Testis (tissue), 2 donors: ENCODE measurements at regions not wholly inside any gene's neighbourhood (a gene's known extent, or its start where the extent isn't known, plus 50 kb on each side); places are given as distances from the start of the nearest gene placed in this dataset.

Experiments used
- POLR2A ChIP-seq: fragments of 450-650 bp; IDR thresholded peaks from one replicate; pipeline ENCODE4 v1.6.1; 2017; ENCODE audit warnings: antibody characterized with exemption, mild to moderate bottlenecking, moderate library complexity
- TF ChIP-seq, protein P1 (sequence below), 3 experiments: fragments of 450-650 bp in 2 of 3; fragments of 200-600 bp in 1 of 3; sonication (generic) in 1 of 3; IDR thresholded peaks; one replicate each; pipeline ENCODE4 v1.5.1; 2016 to 2019; ENCODE audit warnings: antibody characterized with exemption in 3 of 3, mild to moderate bottlenecking in 2 of 3, moderate library complexity in 1 of 3

- no peak for TF ChIP-seq POLR2A
- TF ChIP-seq, protein P1, sequence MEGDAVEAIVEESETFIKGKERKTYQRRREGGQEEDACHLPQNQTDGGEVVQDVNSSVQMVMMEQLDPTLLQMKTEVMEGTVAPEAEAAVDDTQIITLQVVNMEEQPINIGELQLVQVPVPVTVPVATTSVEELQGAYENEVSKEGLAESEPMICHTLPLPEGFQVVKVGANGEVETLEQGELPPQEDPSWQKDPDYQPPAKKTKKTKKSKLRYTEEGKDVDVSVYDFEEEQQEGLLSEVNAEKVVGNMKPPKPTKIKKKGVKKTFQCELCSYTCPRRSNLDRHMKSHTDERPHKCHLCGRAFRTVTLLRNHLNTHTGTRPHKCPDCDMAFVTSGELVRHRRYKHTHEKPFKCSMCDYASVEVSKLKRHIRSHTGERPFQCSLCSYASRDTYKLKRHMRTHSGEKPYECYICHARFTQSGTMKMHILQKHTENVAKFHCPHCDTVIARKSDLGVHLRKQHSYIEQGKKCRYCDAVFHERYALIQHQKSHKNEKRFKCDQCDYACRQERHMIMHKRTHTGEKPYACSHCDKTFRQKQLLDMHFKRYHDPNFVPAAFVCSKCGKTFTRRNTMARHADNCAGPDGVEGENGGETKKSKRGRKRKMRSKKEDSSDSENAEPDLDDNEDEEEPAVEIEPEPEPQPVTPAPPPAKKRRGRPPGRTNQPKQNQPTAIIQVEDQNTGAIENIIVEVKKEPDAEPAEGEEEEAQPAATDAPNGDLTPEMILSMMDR (IDR thresholded peaks at IDR 0.05): no peak
Measured at GRCh38 chr7:136292365-136292764, 315.2 kb upstream of the MTPN start.
